ENCODE measurements at regions not wholly inside any gene's neighbourhood (a gene's known extent, or its start where the extent isn't known, plus 50 kb on each side); places are given as distances from the start of the nearest gene placed in this dataset.

GRCh38 chr13:69108486-69108885 lies 999.1 kb upstream of the ATXN8OS start:
- H3K27me3 ChIP-seq (ENCODE audit: control insufficient read depth, insufficient read depth, low read length): no peaks in the 10 kb centered on the region
- no peaks in the 10 kb centered on the region for H3K36me3 ChIP-seq (ENCODE audit: control insufficient read depth, insufficient read depth, low read length)
- TF ChIP-seq CTCF (IDR thresholded peaks at IDR 0.05; ENCODE audit: insufficient read depth, low read length, severe bottlenecking): no peak
- FAIRE-seq: no peak
- H3K4me3 ChIP-seq (ENCODE audit: low read depth, low read length): no peak overlapping the region
- DNase-seq (ENCODE audit: low read depth): no peak

- DNase-seq (ENCODE audit: low read depth): no peak
- TF ChIP-seq CTCF (IDR thresholded peaks at IDR 0.05; ENCODE audit: insufficient read depth, low read length, severe bottlenecking): no peak
- Histone ChIP-seq H3K4me3 (ENCODE audit: low read depth, low read length) (no peak overlapping the region), H3K36me3 (ENCODE audit: control insufficient read depth, insufficient read depth, low read length) (no peaks in the 10 kb centered on the region), H3K27me3 (ENCODE audit: control insufficient read depth, insufficient read depth, low read length) (no peaks in the 10 kb centered on the region)
- no peak for FAIRE-seq
Observed at GRCh38 chr13:69107436-69107835, 1000.2 kb upstream of the ATXN8OS start.

DNA sequence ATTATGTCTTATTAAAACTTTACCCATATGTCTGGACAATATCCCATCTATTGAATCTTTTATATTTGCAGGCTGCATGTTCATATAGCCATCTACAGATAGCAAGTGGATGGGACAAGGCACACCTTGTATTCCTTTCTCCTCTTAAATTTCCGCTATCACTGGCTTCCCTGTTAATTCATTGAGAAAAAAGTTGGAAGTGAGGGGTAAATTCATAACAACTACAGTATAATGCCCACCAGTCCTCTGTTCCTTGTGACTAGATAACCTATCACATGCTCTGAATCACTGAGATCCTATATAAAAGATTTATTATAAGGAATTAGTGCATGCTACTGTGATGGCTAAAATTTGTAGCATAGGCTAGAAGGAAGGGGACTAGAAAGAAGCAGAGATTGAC lies 1005.8 kb upstream of the ATXN8OS start:
- no peak for TF ChIP-seq CTCF (IDR thresholded peaks at IDR 0.05; ENCODE audit: insufficient read depth, low read length, severe bottlenecking)
- Histone ChIP-seq H3K36me3 (ENCODE audit: control insufficient read depth, insufficient read depth, low read length) (no peaks in the 10 kb centered on the region), H3K27me3 (ENCODE audit: control insufficient read depth, insufficient read depth, low read length) (no peaks in the 10 kb centered on the region), H3K4me3 (ENCODE audit: low read depth, low read length) (no peak overlapping the region)
- FAIRE-seq (no peak), DNase-seq (ENCODE audit: low read depth) (no peak)

GRCh38 chr13:69094485-69094884 lies 1013.1 kb upstream of the ATXN8OS start:
- no peak for TF ChIP-seq CTCF (IDR thresholded peaks at IDR 0.05; ENCODE audit: insufficient read depth, low read length, severe bottlenecking)
- FAIRE-seq: no peak
- no peak for DNase-seq (ENCODE audit: low read depth)
- no peak overlapping the region for H3K4me3 ChIP-seq (ENCODE audit: low read depth, low read length)
- no peaks in the 10 kb centered on the region for H3K27me3 ChIP-seq (ENCODE audit: control insufficient read depth, insufficient read depth, low read length)
- no peaks in the 10 kb centered on the region for H3K36me3 ChIP-seq (ENCODE audit: control insufficient read depth, insufficient read depth, low read length)

DNA sequence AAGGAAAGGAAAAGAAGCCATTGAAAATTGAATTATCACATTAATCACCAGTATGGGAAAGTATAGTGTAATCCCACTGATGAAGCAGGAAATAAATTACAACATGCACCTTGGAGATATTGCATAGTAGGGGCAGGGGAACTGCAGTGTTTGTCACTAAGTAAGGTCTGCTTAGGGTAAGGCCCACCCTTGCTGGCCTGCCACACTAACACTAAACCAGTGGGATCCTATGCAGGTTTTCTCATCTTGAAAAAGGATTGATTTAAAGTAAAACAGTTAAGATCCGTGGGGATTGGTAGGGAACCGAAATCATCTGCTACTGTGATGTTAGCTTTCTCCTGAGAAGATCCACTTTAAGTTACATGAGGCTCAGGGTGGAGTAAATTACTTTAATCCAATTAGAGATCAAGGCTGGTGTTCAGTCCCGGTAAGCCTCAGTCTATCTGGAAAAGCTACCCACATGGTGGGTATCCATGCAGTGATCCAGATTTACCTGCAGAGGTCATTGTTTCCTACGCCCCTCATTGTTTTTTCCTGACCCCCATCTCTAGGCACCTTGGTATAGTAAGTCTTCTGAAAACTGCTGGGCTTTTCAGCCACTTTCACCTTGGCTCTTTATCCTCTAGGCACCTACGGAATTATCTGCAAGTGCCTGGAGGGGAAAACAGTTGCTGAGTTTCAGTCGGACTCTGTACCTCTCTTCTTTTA lies 1014.9 kb upstream of the ATXN8OS start:
- Histone ChIP-seq H3K27me3 (ENCODE audit: control insufficient read depth, insufficient read depth, low read length) (no peaks in the 10 kb centered on the region), H3K36me3 (ENCODE audit: control insufficient read depth, insufficient read depth, low read length) (no peaks in the 10 kb centered on the region), H3K4me3 (ENCODE audit: low read depth, low read length) (no peak overlapping the region)
- TF ChIP-seq CTCF (IDR thresholded peaks at IDR 0.05; ENCODE audit: insufficient read depth, low read length, severe bottlenecking): no peak
- FAIRE-seq: no peak
- no peak for DNase-seq (ENCODE audit: low read depth)

- Histone ChIP-seq H3K4me3 (ENCODE audit: low read depth, low read length) (no peak overlapping the region), H3K27me3 (ENCODE audit: control insufficient read depth, insufficient read depth, low read length) (no peaks in the 10 kb centered on the region), H3K36me3 (ENCODE audit: control insufficient read depth, insufficient read depth, low read length) (no peaks in the 10 kb centered on the region)
- TF ChIP-seq CTCF (IDR thresholded peaks at IDR 0.05; ENCODE audit: insufficient read depth, low read length, severe bottlenecking): no peak
- DNase-seq (ENCODE audit: low read depth): no peak
- FAIRE-seq: no peak
Observed at GRCh38 chr13:69077267-69077666, 1030.4 kb upstream of the ATXN8OS start.
